Hepatocyte (in vitro differentiated cells): ENCODE measurements at regions not wholly inside any gene's neighbourhood (a gene's known extent, or its start where the extent isn't known, plus 50 kb on each side); places are given as distances from the start of the nearest gene placed in this dataset.
"Not testable (repeated sequence)": the region's sequence is repeated elsewhere in the genome, so short reads cannot be mapped to it uniquely, and the experiment has no call there.

Source experiments
- EZH2 ChIP-seq: fragments of 200-600 bp; sonication (generic); IDR thresholded peaks from 2 replicates; pipeline ENCODE4 v1.6.1; 2016; ENCODE audit warnings: antibody characterized with exemption, mild to moderate bottlenecking, borderline replicate concordance
- EZH2phosphoT487 ChIP-seq: fragments of 200-600 bp; sonication (generic); IDR thresholded peaks from one replicate; pipeline ENCODE4 v1.6.1; 2018; ENCODE audit warnings: antibody characterized with exemption, mild to moderate bottlenecking, low read depth, moderate library complexity; ENCODE audit not compliant: unreplicated experiment, severe bottlenecking
- TF ChIP-seq, protein P1 (sequence below): fragments of 200-600 bp; sonication (generic); IDR thresholded peaks from 2 replicates; pipeline ENCODE4 v1.5.1; 2016; ENCODE audit warnings: antibody characterized with exemption, mild to moderate bottlenecking; ENCODE audit not compliant: poor library complexity

DNA sequence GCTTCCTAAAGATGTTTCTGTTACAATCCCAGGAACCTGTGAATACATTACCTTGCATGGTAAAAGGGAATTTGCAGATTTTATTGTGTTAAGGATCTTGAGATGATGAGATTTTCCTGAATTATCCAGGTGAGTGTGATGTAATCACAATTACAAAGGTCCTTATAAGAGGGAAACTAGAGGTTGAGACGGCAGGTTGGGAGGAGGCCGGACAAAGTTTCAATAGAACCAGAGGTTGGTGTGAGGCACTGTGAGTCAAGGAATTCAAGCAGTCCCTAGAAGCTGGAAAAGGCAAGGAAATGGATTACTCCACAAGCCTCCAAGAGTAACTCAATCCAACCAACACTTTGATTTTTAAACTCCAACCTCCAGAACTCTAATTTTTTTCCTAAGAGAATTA lies 65.9 kb upstream of the C1QTNF3 start:
- TF ChIP-seq, protein P1, sequence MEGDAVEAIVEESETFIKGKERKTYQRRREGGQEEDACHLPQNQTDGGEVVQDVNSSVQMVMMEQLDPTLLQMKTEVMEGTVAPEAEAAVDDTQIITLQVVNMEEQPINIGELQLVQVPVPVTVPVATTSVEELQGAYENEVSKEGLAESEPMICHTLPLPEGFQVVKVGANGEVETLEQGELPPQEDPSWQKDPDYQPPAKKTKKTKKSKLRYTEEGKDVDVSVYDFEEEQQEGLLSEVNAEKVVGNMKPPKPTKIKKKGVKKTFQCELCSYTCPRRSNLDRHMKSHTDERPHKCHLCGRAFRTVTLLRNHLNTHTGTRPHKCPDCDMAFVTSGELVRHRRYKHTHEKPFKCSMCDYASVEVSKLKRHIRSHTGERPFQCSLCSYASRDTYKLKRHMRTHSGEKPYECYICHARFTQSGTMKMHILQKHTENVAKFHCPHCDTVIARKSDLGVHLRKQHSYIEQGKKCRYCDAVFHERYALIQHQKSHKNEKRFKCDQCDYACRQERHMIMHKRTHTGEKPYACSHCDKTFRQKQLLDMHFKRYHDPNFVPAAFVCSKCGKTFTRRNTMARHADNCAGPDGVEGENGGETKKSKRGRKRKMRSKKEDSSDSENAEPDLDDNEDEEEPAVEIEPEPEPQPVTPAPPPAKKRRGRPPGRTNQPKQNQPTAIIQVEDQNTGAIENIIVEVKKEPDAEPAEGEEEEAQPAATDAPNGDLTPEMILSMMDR: not testable (repeated sequence)
- TF ChIP-seq EZH2, EZH2phosphoT487: not testable (repeated sequence)
